Natural killer cell (primary cell): ENCODE measurements at regions not wholly inside any gene's neighbourhood (a gene's known extent, or its start where the extent isn't known, plus 50 kb on each side); places are given as distances from the start of the nearest gene placed in this dataset.

ENCODE experiments used
- ATAC-seq, 3 donors: fragments of 150-1000 bp in 2 of 3; fragments of 200-7000 bp in 1 of 3; cut with Tn5 transposase; 1 replicate in 1 of 3; 2 replicates in 2 of 3; pipeline ENCODE4 v1.10.0; 2021; ENCODE audit warnings: mild to moderate bottlenecking in 2 of 3, moderate library complexity in 2 of 3
- DNase-seq, 2 donors: peaks; one replicate each; pipeline versions ENCODE4 v3.0.0 to v3.0.0-alpha.2; 2013 to 2021; ENCODE audit warnings: mixed read lengths in 1 of 2
- H3K27ac ChIP-seq: one replicate; pipeline ENCODE4 v1.5.1; 2013; ENCODE audit warnings: mild to moderate bottlenecking, low read length
- H3K27me3 ChIP-seq: one replicate; pipeline ENCODE4 v1.6.1; 2013; ENCODE audit warnings: low read length; ENCODE audit not compliant: control insufficient read depth, insufficient read depth
- H3K36me3 ChIP-seq: one replicate; pipeline ENCODE4 v1.6.1; 2013; ENCODE audit warnings: low read length; ENCODE audit not compliant: control insufficient read depth, insufficient read depth
- H3K4me1 ChIP-seq: one replicate; pipeline ENCODE4 v1.6.1; 2013; ENCODE audit warnings: low read length; ENCODE audit not compliant: control insufficient read depth, insufficient read depth
- H3K4me3 ChIP-seq: one replicate; pipeline ENCODE4 v1.5.1; 2013; ENCODE audit warnings: low read length
- H3K9me3 ChIP-seq: one replicate; pipeline ENCODE4 v1.6.1; 2013; ENCODE audit warnings: low read length; ENCODE audit not compliant: control insufficient read depth, insufficient read depth
- H3K27ac Mint-ChIP-seq, 2 donors: one replicate each; pipeline ENCODE4 v1.8.0; 2022; ENCODE audit warnings: mild to moderate bottlenecking in 2 of 2, mixed read lengths in 2 of 2, moderate library complexity in 1 of 2
- H3K27me3 Mint-ChIP-seq, 2 donors: one replicate each; pipeline ENCODE4 v1.8.0; 2022; ENCODE audit warnings: low read depth in 2 of 2, mixed read lengths in 2 of 2
- H3K36me3 Mint-ChIP-seq: one replicate; pipeline ENCODE4 v1.8.0; 2022; ENCODE audit warnings: mixed read lengths
- H3K4me1 Mint-ChIP-seq, 2 donors: one replicate each; pipeline ENCODE4 v1.8.0; 2022; ENCODE audit warnings: mixed read lengths in 2 of 2
- H3K4me3 Mint-ChIP-seq: one replicate; pipeline ENCODE4 v1.8.0; 2022; ENCODE audit warnings: mild to moderate bottlenecking, moderate library complexity, mixed read lengths
- H3K9me3 Mint-ChIP-seq, 2 donors: one replicate each; pipeline ENCODE4 v1.8.0; 2022; ENCODE audit warnings: mixed read lengths in 2 of 2
- CTCF ChIP-seq: fragments of 200-600 bp; IDR thresholded peaks from one replicate; pipeline ENCODE4 v1.8.0; 2022; ENCODE audit warnings: antibody characterized with exemption
- WGBS: methylation state at CpG from one replicate; pipeline ENCODE4 v1.1.7; 2013; ENCODE audit warnings: missing lambda C conversion rate; ENCODE audit not compliant: insufficient coverage; 5-methylcytosine and 5-hydroxymethylcytosine counted together
- intact Hi-C: fragments of 100-400 bp; cut with micrococcal nuclease; formaldehyde crosslinking; loops from one replicate; pipeline ENCODE4 v1.14.2; 2022

- H3K36me3 Mint-ChIP-seq, result no peaks in the 10 kb centered on the region
- H3K36me3 ChIP-seq, result no peaks in the 10 kb centered on the region
- intact Hi-C loops, result no loop called here
- DNase-seq, result no peak
- no peak for ATAC-seq
- no peak overlapping the region for H3K4me3 Mint-ChIP-seq
- WGBS, result 90% methylated on average over 2 of the region's 3 CpGs
- no peaks in the 10 kb centered on the region for H3K27me3 ChIP-seq
- H3K9me3 Mint-ChIP-seq, result no peaks in the 10 kb centered on the region
- H3K9me3 ChIP-seq, result no peaks in the 10 kb centered on the region
- H3K27me3 Mint-ChIP-seq, result peaks cover 0 to 2% of the 10 kb centered on the region in 2 donors
- TF ChIP-seq CTCF, result no peak
- H3K27ac ChIP-seq, result no peak overlapping the region
- no peak overlapping the region for H3K4me3 ChIP-seq
- no peaks in the 10 kb centered on the region for H3K4me1 Mint-ChIP-seq
- H3K27ac Mint-ChIP-seq, result no peak overlapping the region
- no peaks in the 10 kb centered on the region for H3K4me1 ChIP-seq
Measured at GRCh38 chr4:185874516-185875230, 62.7 kb upstream of the SORBS2 start.

GRCh38 chr4:185875316-185875907, 63.4 kb upstream of the SORBS2 start:
- Histone ChIP-seq H3K27ac (no peak overlapping the region), H3K4me1 (no peaks in the 10 kb centered on the region), H3K27me3 (no peaks in the 10 kb centered on the region), H3K36me3 (no peaks in the 10 kb centered on the region), H3K9me3 (no peaks in the 10 kb centered on the region), H3K4me3 (no peak overlapping the region)
- TF ChIP-seq CTCF, result no peak
- 89% methylated on average over 4 of the region's 6 CpGs for WGBS
- ATAC-seq, result no peak
- no peaks in the 10 kb centered on the region for H3K4me1 Mint-ChIP-seq
- DNase-seq, result no peak
- H3K36me3 Mint-ChIP-seq, result no peaks in the 10 kb centered on the region
- H3K27ac Mint-ChIP-seq, result no peak overlapping the region
- intact Hi-C loops, result no loop called here
- peaks cover 0 to 2% of the 10 kb centered on the region in 2 donors for H3K27me3 Mint-ChIP-seq
- no peak overlapping the region for H3K4me3 Mint-ChIP-seq
- no peaks in the 10 kb centered on the region for H3K9me3 Mint-ChIP-seq

GRCh38 chr4:185878633-185879032, 66.6 kb upstream of the SORBS2 start:
- H3K9me3 Mint-ChIP-seq, result no peaks in the 10 kb centered on the region
- TF ChIP-seq CTCF, result no peak
- no peaks in the 10 kb centered on the region for H3K4me1 Mint-ChIP-seq
- no peak for ATAC-seq
- Histone ChIP-seq H3K4me1 (no peaks in the 10 kb centered on the region), H3K27me3 (no peaks in the 10 kb centered on the region), H3K9me3 (no peaks in the 10 kb centered on the region), H3K4me3 (no peak overlapping the region), H3K27ac (no peak overlapping the region), H3K36me3 (no peaks in the 10 kb centered on the region)
- no peaks in the 10 kb centered on the region for H3K36me3 Mint-ChIP-seq
- H3K27ac Mint-ChIP-seq, result no peak overlapping the region
- no peak overlapping the region for H3K4me3 Mint-ChIP-seq
- H3K27me3 Mint-ChIP-seq, result peaks cover 0 to 5% of the 10 kb centered on the region in 2 donors
- intact Hi-C loops, result no loop called here
- WGBS, result 92% methylated on average over 11 of the region's 14 CpGs
- DNase-seq, result no peak
